SK-MEL-5 (cell line): ENCODE measurements at regions not wholly inside any gene's neighbourhood (a gene's known extent, or its start where the extent isn't known, plus 50 kb on each side); places are given as distances from the start of the nearest gene placed in this dataset.

ENCODE experiments used
- DNase-seq: peaks from one replicate; pipeline ENCODE4 v3.0.0-alpha.2; 2016; ENCODE audit warnings: low read depth, low spot score
- in situ Hi-C: cut with HindIII; loops from 2 replicates; pipeline ENCODE4 v1.10.0; 2016; ENCODE audit warnings: low sequenced_read_pairs, high pct_unique_total_duplicates, low pct_unique_long_range_greater_than_20kb

DNA sequence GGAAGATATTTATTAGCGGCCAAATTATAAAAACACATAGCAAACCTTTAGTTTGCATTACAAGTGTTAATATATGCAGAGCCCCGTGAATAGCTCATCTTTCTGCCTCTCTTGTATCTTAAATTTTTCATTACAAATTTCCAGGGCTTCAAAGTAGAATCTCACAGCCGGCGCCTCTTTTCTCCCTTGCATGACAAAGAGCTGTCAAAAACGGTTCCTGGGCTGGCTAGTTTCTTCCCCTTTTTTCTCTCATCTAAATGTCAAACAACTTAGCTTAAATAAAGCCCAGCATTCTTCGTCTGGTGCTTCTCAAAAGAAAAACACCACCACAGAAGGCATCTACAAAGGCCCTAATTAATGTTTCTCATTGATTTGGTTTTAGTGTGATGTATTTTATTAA lies 253.0 kb downstream of the INSC start:
- in situ Hi-C loops = no loop called here
- no peak for DNase-seq

DNA sequence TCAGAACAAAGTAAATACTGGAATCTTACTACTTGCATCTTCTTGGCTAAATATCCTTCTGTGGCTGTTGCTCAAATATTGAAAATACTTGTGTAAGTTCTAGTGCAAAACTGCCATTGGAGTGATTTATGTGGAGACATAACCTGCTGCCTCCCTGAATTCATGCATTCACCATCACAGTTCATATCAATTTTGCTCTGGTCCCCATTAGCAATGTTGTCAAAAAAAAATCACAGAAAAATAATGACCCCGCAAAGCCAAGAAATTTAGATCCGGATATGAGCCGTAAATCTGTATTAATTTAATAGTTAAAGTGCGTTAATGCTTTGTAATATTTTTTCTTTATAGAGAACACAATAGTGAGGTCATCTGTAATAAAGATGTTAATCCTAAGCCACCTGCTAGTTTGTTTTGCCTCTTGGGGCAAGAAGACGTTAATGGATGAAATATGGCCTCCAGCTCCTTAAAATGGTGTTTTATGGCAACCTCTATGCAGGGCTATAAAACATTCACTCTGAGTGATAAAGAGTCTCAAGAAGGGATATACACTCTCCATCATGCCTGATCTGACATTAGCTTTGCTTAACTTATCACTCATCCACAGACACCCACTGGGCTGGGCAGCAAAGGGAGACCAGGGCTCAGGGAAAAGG lies 255.9 kb downstream of the INSC start:
- in situ Hi-C loops = no loop called here
- DNase-seq = no peak

DNA sequence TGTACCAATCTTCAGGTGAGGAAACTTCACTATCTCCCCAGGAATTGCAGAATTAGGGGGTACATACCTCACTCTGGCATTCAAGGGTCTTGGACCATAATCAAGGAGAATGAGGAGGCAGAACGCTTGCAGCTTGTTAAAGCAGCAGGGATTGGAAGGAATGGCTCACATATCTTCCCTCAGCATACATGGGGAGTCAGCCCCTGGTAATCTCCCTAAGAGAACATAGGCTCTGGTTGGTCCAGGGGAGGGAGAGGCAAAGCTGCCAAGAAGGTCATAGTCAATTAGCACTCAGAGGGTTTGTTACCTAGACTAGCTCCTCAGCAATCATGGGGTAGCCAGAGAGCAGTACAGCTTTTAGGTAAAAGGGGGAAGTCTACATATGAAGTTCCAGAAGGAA lies 256.8 kb downstream of the INSC start:
- no peak for DNase-seq
- in situ Hi-C loops = no loop called here

DNA sequence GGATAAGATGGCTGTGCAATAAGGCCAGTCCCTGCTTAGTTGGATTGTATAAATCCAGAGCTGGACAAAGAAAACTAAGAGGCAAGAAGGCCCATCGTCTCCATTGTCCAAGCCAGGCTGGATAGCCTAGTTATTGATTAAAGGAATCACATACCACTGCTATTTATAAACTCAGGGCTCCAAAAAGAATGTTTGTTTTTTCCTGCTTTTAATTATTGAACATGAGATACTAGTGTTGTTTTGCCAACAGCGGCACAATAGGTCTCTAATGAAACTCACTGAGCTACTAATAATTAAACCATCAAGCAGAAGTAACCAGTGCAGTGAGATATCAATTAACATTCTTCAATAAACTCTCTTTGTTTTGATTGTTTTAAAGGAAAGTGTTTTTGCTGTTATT lies 259.7 kb downstream of the INSC start:
- in situ Hi-C loops = no loop called here
- DNase-seq = no peak

DNA sequence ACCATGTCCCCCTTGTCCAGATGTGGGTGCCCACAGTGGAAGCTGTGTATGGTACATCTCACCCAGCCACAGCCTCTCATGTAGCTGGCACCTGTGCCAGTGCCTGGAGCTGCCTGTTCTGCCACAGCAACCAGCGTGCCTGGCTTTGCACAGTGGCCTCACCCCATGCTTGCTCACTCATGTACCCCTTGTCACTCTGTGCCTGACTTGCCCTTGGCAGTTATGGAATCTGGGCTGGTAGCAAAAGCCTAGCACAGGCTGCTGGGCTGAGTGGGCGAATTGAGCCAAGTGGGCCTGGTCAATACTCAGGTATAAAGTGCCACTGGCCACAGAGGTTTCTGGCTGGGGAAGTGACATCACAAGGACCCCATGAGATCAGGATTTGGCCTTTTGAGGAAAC lies 264.2 kb downstream of the INSC start:
- DNase-seq = no peak
- in situ Hi-C loops = no loop called here

DNA sequence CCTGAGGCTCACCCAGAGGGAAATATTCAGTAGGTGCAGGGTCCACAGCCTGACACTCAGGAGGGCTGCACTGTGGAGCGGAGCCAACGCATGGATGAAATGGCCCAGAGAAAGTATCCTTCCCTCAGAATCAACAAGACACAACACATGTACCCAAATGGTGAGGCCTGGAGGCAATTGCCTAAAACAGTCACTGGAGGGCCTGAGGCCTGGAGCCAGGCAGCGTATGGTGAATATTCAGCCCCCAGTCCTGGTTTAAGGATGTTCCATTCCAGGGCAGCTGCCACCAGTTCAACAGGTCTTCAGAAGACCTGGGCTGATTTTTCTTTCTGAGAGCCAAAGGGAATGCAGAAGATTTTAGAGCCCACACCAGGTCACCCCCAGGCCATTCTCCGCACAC lies 264.8 kb downstream of the INSC start:
- no peak for DNase-seq
- in situ Hi-C loops = no loop called here

DNA sequence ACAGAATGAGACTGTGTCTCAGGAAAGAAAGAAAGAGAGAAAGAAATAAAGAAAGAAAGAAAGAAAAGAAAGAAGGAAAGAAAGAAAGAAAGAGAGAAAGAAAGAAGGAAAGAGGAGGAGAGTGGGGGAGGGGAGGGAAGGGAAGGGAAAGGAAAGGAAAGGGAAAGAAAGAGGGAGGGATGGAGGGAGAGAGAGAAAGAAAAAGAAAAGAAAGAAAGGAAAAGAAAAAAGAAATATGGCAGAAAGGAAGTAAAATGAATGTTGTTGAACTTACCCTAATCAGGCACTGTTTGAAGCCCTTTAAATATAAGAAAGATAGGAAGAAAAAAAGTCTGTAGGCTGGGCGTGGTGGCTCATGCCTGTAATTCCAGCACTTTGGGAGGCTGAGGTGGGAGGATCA lies 276.1 kb downstream of the INSC start:
- DNase-seq = no peak
- in situ Hi-C loops = no loop called here

DNA sequence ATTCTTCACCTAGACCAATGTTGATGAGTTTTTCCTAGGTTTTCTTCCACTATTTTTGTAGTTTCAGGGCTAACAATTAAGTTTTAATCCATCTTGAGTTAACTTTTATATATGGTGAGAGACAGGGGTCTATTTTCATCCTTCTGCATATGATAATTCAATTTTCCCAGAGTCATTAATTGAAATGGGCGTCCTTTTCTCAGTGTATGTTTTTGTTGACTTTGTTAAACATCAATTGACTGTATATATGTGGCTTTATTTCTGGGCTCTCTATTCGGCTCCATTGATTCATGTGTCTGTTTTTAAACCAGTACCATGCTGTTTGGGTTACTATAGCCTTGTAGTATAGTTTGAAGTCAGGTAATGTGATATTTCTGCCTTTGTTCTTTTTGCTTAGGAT lies 282.1 kb downstream of the INSC start:
- in situ Hi-C loops = no loop called here
- DNase-seq = no peak

DNA sequence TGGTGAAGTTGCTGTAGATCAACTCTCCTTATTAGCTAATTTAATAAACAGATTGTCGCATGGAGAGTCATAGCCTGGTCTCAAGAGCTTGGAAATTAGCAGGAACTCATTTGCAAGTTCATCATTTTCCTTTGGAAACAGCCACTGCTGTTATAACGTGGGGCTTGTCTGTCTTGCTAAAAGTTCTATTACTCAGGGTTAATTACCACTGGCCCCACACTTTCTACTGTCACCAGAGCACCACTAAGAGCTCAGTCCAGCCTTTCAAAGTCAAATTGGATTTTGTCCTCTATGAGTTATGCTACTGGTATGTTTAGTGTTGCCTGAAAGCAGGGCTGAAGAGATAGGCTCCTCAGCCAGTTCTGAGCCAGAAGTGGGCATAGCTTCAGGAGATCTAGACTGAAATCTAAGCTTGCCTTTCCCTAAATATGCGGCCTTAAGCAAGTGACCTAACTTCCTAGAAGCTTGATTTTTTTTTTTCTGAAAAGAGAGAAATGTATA lies 292.2 kb downstream of the INSC start:
- in situ Hi-C loops = no loop called here
- DNase-seq = no peak

DNA sequence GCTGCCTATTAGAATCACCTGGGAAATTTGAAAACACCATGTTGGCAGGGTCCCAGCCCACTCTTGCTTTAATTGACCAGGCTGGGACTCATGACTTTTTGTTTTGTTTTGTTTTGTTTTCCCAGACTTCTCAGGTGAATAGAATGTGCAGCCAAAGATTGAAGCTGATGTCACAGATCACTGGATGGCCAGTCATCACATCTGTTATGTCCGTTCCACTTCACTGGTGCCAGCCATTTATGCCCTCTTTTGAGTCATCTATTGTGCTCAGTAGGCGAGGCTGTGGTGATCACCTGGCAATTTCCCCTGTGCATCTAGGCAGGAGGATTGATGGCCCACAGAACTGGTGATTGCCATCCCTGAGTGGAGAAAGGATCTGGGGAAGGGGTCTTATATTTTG lies 297.3 kb downstream of the INSC start:
- DNase-seq = no peak
- in situ Hi-C loops = no loop called here

DNA sequence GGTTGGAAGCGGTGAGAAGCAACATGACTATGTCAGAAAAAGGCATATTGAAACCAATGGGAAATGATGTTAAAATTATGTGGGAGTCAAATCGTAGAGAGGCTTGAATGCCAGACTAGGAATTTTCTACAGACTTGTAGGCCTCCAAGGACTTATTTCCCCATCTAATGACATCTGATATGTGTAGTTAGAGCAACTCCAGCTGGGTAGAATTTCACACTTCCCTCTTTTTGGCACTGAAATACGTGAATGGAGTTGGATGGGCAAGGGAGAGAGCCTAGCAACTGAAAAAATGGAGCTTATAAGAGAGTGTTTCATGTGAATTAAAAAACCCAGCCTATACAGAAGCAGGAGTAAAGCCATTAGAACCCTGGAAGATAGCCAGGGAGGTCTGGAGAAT lies 304.2 kb downstream of the INSC start:
- DNase-seq = no peak
- in situ Hi-C loops = no loop called here

DNA sequence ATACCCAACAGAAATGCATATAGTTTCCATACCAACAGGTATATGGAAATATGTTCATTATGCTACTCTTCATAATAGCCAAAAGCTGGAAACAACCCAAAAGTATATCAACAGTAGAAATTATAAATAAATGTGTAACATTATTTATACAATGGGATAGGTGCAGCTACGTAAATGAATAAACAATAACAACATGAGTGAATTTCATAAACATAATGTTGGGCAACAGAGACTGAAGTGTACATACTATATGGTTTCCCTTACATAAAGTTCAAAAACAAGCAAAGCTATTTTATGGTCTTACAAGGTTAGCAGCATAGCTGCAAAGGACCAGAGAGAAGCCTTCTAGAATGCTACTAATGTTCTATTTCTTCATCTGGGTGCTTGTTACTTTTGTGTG lies 305.0 kb downstream of the INSC start:
- no peak for DNase-seq
- in situ Hi-C loops = no loop called here

DNA sequence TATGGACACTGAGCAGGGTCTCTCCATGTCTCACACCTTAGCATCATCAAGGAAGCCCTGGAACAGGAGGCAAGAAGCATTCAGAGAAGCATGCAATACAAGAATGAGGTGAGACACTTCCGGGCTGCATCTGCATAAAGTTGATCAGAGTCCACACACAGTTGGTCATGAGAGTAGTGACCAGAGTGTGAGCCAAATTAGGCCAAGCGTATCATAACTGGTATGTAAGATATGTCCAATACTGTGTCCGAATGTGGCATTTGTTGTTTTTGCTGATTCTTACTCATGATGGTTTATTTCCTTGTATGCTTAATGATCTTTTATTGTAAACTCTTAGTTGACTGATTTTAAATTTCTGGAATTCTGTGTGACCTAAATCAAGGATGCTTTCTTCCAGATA lies 315.7 kb downstream of the INSC start:
- no peak for DNase-seq
- in situ Hi-C loops = no loop called here

DNA sequence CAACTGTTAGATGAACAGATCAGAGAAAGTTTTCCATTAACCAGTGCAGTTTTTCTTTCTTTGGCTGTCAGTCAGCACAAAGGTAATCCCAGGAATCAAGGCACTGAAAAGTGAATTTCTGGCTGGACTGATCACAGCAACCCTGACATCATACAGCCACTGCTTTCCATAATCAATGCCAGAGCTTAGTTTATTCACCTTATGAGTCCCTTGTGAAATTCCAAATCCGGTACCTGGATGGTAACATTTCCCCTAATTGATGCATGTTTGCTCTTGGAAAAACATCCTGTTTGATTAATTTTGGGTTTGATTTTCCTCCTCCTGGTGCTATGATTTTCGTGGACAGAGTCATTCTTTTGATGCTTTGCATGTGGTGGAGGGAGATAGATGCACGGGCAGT lies 319.8 kb downstream of the INSC start:
- DNase-seq = no peak
- in situ Hi-C loops = no loop called here

DNA sequence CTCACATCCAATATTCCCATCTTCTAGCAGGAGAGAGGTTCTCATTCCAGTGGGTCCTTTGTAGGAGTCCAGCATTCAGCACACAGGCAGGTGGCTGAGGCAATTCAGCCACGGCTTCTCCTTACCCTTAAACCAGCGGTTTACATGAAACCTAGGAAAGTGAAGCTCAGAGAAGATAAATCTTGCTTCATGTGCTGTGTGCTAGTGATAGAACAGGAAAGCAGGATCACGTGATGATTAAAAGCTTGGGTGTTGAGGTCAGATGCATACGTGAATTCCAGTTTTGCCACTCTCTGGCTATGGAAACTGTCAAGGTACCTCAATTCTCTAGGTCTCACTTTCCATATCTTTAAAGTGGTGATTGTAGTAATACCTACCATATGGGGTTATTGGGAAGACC lies 331.6 kb downstream of the INSC start:
- in situ Hi-C loops = no loop called here
- no peak for DNase-seq

DNA sequence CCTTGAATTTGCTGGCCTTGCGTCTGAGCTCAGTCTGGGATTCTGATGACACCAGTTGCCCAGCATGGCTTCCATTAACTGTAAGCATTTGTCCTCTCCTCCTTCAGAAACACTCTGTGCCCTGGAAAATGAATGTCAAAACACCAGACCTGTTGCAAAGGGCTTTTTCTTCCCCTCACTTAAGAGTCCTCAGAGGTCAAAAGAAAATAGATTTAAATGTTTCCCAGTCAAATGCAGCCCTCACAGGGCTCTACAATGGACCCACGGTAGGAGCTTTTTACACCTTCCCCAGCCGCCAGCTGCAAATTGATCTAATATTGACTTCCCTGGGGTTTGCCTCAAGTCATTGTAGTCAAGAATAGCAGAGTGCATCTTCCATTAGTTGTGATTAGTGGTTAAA lies 332.2 kb downstream of the INSC start:
- in situ Hi-C loops = no loop called here

DNA sequence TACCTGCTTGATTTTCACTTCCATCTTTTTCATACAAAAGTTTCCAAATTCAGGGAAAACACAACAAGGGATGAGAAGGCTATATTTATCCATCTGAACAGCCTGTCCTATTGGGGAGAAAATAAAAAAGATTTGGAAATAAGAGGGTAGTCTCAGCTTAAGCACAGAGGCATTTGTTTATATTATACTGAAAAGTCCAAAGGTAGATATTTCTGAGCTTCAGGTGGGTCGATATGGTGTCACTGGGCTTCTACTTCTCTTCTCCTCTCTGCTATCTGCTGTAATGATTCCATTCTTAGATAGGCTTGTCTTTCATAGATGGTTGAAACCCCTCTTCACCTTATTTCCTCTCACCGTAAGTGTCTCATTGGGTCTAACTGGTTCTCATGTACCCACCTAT lies 337.0 kb downstream of the INSC start:
- in situ Hi-C loops = no loop called here
- DNase-seq = no peak

More for the DNA sequence above, 332.2 kb downstream of the INSC start:
- DNase-seq = no peak

DNA sequence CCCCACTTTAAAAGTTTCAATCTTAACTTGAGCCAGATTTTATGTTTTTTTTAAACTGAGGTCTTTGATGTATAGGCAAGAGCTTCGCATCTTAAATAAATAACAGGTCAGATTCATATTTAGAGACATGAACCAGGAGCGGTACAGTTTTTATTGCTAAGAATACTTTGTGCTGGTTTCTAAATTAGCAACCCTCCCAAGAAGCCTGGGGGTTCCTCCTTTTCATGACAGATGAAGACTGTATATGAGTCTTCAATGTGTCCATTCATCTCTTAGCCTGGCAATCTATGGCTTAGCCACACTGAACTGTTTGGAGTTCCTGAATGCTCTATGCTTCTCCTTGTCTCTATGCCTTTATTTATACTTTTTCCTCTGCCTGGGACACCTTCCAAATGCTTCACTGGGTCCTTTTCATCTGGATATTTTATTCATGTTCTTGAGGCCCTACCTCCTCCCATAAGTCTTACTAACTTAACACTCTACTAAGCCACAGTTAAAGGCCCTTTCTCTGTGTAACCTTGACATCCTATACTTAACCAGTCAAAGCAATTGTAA lies 338.6 kb downstream of the INSC start:
- DNase-seq = peak; percentile 92
- in situ Hi-C loops = no loop called here

DNA sequence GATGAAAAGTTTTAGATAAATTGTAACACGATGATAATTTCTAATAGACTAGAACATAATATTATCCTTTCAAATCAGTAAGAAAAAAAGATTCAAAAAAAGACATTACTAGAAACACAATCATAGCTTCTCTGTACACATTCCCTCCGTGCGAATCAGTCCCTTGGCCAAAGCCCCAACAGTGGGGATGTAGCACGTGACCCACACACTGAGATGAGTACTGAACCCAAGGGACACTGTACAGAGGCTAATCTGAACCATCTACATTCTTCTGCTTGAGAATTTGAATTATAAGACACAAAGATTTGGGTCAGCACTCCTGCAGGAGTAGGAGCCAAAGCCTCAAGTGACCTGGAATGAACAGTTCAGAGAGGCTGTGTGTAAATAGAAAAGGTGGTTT lies 353.7 kb downstream of the INSC start:
- in situ Hi-C loops = no loop called here
- no peak for DNase-seq
